Kidney (tissue), 13 donors: ENCODE measurements at regions not wholly inside any gene's neighbourhood (a gene's known extent, or its start where the extent isn't known, plus 50 kb on each side); places are given as distances from the start of the nearest gene placed in this dataset.

Source experiments
- DNase-seq, 5 donors: peaks; one replicate each; pipeline ENCODE4 v3.0.0-alpha.2; 2013 to 2020
- FAIRE-seq: peaks from 2 replicates; lab custom pipeline; 2012; peaks lifted over from hg19 to GRCh38; lab: Jason Lieb, UNC
- H3K27ac ChIP-seq, 2 donors: one replicate each; pipeline ENCODE4 v1.7.0; 2013; ENCODE audit warnings: low read depth in 2 of 2, low read length in 2 of 2, inconsistent platforms in 1 of 2
- H3K27me3 ChIP-seq: one replicate; pipeline ENCODE4 v1.7.1; 2013; ENCODE audit warnings: low read length, inconsistent platforms; ENCODE audit not compliant: control insufficient read depth, insufficient read depth
- H3K36me3 ChIP-seq, 3 donors: one replicate each; pipeline versions ENCODE4 v1.7.0 to v1.7.1; 2013; ENCODE audit warnings: low read length in 3 of 3, control low read depth in 1 of 3, inconsistent platforms in 1 of 3; ENCODE audit not compliant: insufficient read depth in 3 of 3, control insufficient read depth in 2 of 3
- H3K4me1 ChIP-seq, 3 donors: one replicate each; pipeline versions ENCODE4 v1.7.0 to v1.7.1; 2013; ENCODE audit warnings: low read length in 3 of 3, inconsistent platforms in 1 of 3, low read depth in 1 of 3; ENCODE audit not compliant: control insufficient read depth in 2 of 3, insufficient read depth in 2 of 3
- H3K4me3 ChIP-seq, 3 donors: one replicate each; pipeline versions ENCODE4 v1.7.0 to v1.8.1; 2013; ENCODE audit warnings: low read length in 3 of 3, control low read depth in 1 of 3, inconsistent platforms in 1 of 3
- H3K9ac ChIP-seq, 3 donors: one replicate each; pipeline versions ENCODE4 v1.7.0 to v1.7.1; 2013; ENCODE audit warnings: low read length in 3 of 3, control low read depth in 1 of 3, inconsistent platforms in 1 of 3
- H3K9me3 ChIP-seq, 3 donors: one replicate each; pipeline versions ENCODE4 v1.7.0 to v1.7.1; 2013; ENCODE audit warnings: low read length in 3 of 3, control low read depth in 1 of 3, inconsistent platforms in 1 of 3; ENCODE audit not compliant: control insufficient read depth in 2 of 3, insufficient read depth in 1 of 3
- CTCF ChIP-seq: IDR thresholded peaks from 3 replicates; pipeline ENCODE4 v1.5.1; 2012; ENCODE audit warnings: mild to moderate bottlenecking, moderate library complexity, borderline replicate concordance; ENCODE audit not compliant: insufficient read depth; ENCODE audit errors: extremely low read depth
- intact Hi-C: fragments of 100-400 bp; cut with DNase I; formaldehyde crosslinking; loops from one replicate; pipeline ENCODE4 v1.11.1; 2022
- donor health status: control.
- donor health status: control.
- donor health status: control.
- donor health status: control.
- donor health status: control.
- donor health status: DM: yes; HTN: yes; CAD: no.
- donor health status: Normal renal cell carcinoma (clear cell type).

GRCh38 chr1:38565020-38565491, 294.5 kb downstream of the RRAGC start:
- TF ChIP-seq CTCF: no peak

GRCh38 chr1:38563942-38564735, 295.4 kb downstream of the RRAGC start:
- intact Hi-C loops: no loop called here
- no peak for DNase-seq
- H3K4me1 ChIP-seq: peaks cover 0 to 3% (median 0%) of the 10 kb centered on the region in 3 donors
- H3K4me3 ChIP-seq: no peak overlapping the region
- H3K27me3 ChIP-seq: no peaks in the 10 kb centered on the region
- H3K9ac ChIP-seq: no peak overlapping the region
- no peak for FAIRE-seq
- no peaks in the 10 kb centered on the region for H3K36me3 ChIP-seq
- H3K27ac ChIP-seq: no peak overlapping the region
- TF ChIP-seq CTCF: no peak
- H3K9me3 ChIP-seq: no peaks in the 10 kb centered on the region

More at GRCh38 chr1:38565020-38565491, 294.5 kb downstream of the RRAGC start:
- Histone ChIP-seq H3K4me1 (peaks cover 0 to under 1% (median 0%) of the 10 kb centered on the region in 3 donors), H3K27me3 (no peaks in the 10 kb centered on the region), H3K9ac (no peak overlapping the region), H3K27ac (no peak overlapping the region), H3K4me3 (no peak overlapping the region), H3K9me3 (no peaks in the 10 kb centered on the region), H3K36me3 (no peaks in the 10 kb centered on the region)
- intact Hi-C loops: no loop called here
- no peak for DNase-seq
- no peak for FAIRE-seq

DNA sequence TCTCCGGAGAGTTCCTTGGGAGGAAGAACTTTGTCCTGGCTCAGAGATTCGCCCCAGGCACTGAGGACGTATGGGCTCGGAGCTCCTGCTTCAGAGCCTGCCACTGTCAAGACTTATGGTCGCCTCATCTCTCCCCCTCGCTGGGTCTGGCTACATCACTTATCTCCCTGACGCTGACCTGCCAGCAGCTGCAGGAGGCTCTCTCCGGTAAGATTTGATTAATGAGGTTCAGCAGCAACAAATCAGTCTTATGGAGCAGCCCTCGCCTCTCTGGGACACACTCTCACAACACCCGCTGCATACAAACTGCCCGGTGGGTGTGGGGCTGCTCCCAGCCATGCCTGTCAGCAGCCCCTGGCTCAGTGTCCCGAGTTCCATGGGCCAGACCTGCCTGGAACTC, 297.8 kb downstream of the RRAGC start:
- TF ChIP-seq CTCF: no peak
- Histone ChIP-seq H3K36me3 (no peaks in the 10 kb centered on the region), H3K9ac (no peak overlapping the region), H3K4me3 (no peak overlapping the region), H3K27ac (no peak overlapping the region), H3K27me3 (no peaks in the 10 kb centered on the region), H3K9me3 (no peaks in the 10 kb centered on the region), H3K4me1 (peaks cover 0 to 3% (median 0%) of the 10 kb centered on the region in 3 donors)
- DNase-seq: peak in 4 of 5 donors; percentile 57 to 68 (median 61)
- no peak for FAIRE-seq
- intact Hi-C loops: no loop called here
